Testis (tissue), 2 donors: ENCODE measurements at regions not wholly inside any gene's neighbourhood (a gene's known extent, or its start where the extent isn't known, plus 50 kb on each side); places are given as distances from the start of the nearest gene placed in this dataset.

Source experiments
- DNase-seq: peaks from one replicate; pipeline ENCODE4 v3.0.0-alpha.2; 2019
- H3K27ac ChIP-seq, 2 donors: fragments of 200-600 bp; sonication (generic); one replicate each; pipeline ENCODE4 v1.5.1; 2019
- H3K27me3 ChIP-seq: fragments of 200-600 bp; sonication (generic); one replicate; pipeline ENCODE4 v1.5.1; 2019
- H3K36me3 ChIP-seq: fragments of 200-600 bp; sonication (generic); one replicate; pipeline ENCODE4 v1.5.1; 2017; ENCODE audit warnings: low read depth; ENCODE audit errors: missing control alignments
- H3K4me1 ChIP-seq: fragments of 200-600 bp; sonication (generic); one replicate; pipeline ENCODE4 v1.5.1; 2019
- H3K4me3 ChIP-seq, 2 donors: fragments of 200-600 bp; sonication (generic); one replicate each; pipeline ENCODE4 v1.5.1; 2017 to 2019
- H3K9me3 ChIP-seq: fragments of 200-600 bp; sonication (generic); one replicate; pipeline ENCODE4 v1.5.1; 2017
- CTCF ChIP-seq, 3 experiments: fragments of 450-650 bp in 2 of 3; fragments of 200-600 bp in 1 of 3; sonication (generic) in 1 of 3; IDR thresholded peaks; one replicate each; pipeline ENCODE4 v1.5.1; 2016 to 2019; ENCODE audit warnings: antibody characterized with exemption in 3 of 3, mild to moderate bottlenecking in 2 of 3, moderate library complexity in 1 of 3
- POLR2A ChIP-seq: fragments of 450-650 bp; IDR thresholded peaks from one replicate; pipeline ENCODE4 v1.6.1; 2017; ENCODE audit warnings: antibody characterized with exemption, mild to moderate bottlenecking, moderate library complexity
- WGBS, 2 donors: methylation state at CpG; one replicate each; pipeline ENCODE4 v1.1.5; 2018; 5-methylcytosine and 5-hydroxymethylcytosine counted together
- intact Hi-C: fragments of 100-400 bp; cut with DNase I; formaldehyde crosslinking; loops from one replicate; pipeline ENCODE4 v1.15.1; 2023; ENCODE audit warnings: low total_unique reads

GRCh38 chr4:57270346-57270745 is 160.2 kb upstream of the IGFBP7 start:
- Histone ChIP-seq H3K4me3 (no peak overlapping the region), H3K27ac (no peak overlapping the region), H3K4me1 (no peaks in the 10 kb centered on the region), H3K9me3 (no peaks in the 10 kb centered on the region), H3K27me3 (no peaks in the 10 kb centered on the region), H3K36me3 (no peaks in the 10 kb centered on the region)
- whole genome bisulfite sequencing, 2 donors, result 40 to 49% methylated on average over 7 of the region's 7 CpGs
- no peak for TF ChIP-seq POLR2A
- TF ChIP-seq CTCF (IDR thresholded peaks at IDR 0.05), result no peak
- DNase-seq, result no peak
- intact Hi-C loops, result no loop called here

DNA sequence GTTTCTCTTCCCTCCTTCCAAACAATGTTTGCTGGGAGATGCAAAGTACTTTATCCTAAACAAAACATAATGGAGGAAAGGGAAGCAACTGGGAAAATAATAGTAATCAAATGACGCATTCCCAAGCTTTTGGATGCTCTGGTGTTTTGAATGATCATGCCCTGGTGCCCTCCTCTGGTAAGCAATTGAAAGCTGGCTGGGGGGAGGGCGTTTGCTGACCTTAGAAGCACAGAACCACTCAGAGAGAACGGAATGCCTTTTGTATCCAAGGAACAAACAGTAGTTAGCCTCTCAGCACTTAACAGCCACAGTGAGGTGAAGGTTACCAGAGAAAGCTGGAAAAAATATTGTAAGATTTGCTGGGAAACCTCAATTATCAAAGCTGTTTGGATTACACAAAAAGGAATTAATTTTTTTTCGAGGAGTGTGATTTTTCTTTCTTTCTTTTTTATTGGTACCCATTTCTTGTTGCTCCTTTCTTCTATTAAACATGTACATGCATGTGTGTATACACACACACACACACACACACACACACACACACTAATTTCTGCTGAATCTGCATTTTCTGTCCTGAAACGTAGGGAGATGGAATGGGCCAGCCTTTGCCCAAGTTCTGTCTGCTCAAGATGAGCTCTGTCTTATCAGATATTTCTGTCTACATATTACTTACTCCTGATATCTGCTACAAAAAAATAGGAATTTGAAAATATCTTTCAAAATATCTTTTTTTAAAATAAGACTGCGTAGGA is 155.8 kb upstream of the IGFBP7 start:
- Histone ChIP-seq H3K27me3 (no peaks in the 10 kb centered on the region), H3K4me3 (no peak overlapping the region), H3K36me3 (no peaks in the 10 kb centered on the region), H3K27ac (no peak overlapping the region), H3K9me3 (no peaks in the 10 kb centered on the region), H3K4me1 (no peaks in the 10 kb centered on the region)
- TF ChIP-seq CTCF (IDR thresholded peaks at IDR 0.05), result no peak
- no peak for TF ChIP-seq POLR2A
- 58 to 59% methylated on average over 6 of the region's 6 CpGs for WGBS, 2 donors
- DNase-seq, result no peak
- intact Hi-C loops, result no loop called here

- no peaks in the 10 kb centered on the region for H3K27me3 ChIP-seq
- H3K4me1 ChIP-seq, result no peaks in the 10 kb centered on the region
- H3K4me3 ChIP-seq, result no peak overlapping the region
- no peak overlapping the region for H3K27ac ChIP-seq
- no peaks in the 10 kb centered on the region for H3K9me3 ChIP-seq
- no peaks in the 10 kb centered on the region for H3K36me3 ChIP-seq
- no peak for DNase-seq
- TF ChIP-seq POLR2A (no peak), CTCF (IDR thresholded peaks at IDR 0.05) (no peak)
- intact Hi-C loops, result no loop called here
Observed at GRCh38 chr4:57254754-57255153, 144.6 kb upstream of the IGFBP7 start.

GRCh38 chr4:57249083-57249482 is 138.9 kb upstream of the IGFBP7 start:
- H3K27me3 ChIP-seq, result no peaks in the 10 kb centered on the region
- H3K4me1 ChIP-seq, result no peaks in the 10 kb centered on the region
- WGBS, 2 donors, result 16 to 20% methylated on average over 1 of the region's 1 CpG
- H3K4me3 ChIP-seq, result no peak overlapping the region
- no peaks in the 10 kb centered on the region for H3K9me3 ChIP-seq
- TF ChIP-seq CTCF (IDR thresholded peaks at IDR 0.05) (no peak), POLR2A (no peak)
- H3K27ac ChIP-seq, result no peak overlapping the region
- no peaks in the 10 kb centered on the region for H3K36me3 ChIP-seq
- no peak for DNase-seq
- intact Hi-C loops, result no loop called here

GRCh38 chr4:57243076-57243475 is 132.9 kb upstream of the IGFBP7 start:
- no peaks in the 10 kb centered on the region for H3K4me1 ChIP-seq
- no peaks in the 10 kb centered on the region for H3K36me3 ChIP-seq
- no peaks in the 10 kb centered on the region for H3K27me3 ChIP-seq
- no peak overlapping the region for H3K4me3 ChIP-seq
- no peak overlapping the region for H3K27ac ChIP-seq
- no peaks in the 10 kb centered on the region for H3K9me3 ChIP-seq
- DNase-seq, result no peak
- no peak for TF ChIP-seq CTCF (IDR thresholded peaks at IDR 0.05)
- no peak for TF ChIP-seq POLR2A
- intact Hi-C loops, result no loop called here
- WGBS, 2 donors, result 85 to 94% methylated on average over 2 of the region's 2 CpGs
